B cell (primary cell): ENCODE measurements at regions not wholly inside any gene's neighbourhood (a gene's known extent, or its start where the extent isn't known, plus 50 kb on each side); places are given as distances from the start of the nearest gene placed in this dataset.

Experiments used
- CTCF ChIP-seq: fragments of 200-600 bp; IDR thresholded peaks from one replicate; pipeline ENCODE4 v1.8.0; 2022; ENCODE audit warnings: antibody characterized with exemption, mild to moderate bottlenecking
- EZH2 ChIP-seq: IDR thresholded peaks from 2 replicates; pipeline ENCODE4 v1.6.1; 2012; ENCODE audit warnings: borderline replicate concordance, low read depth, mild to moderate bottlenecking, moderate library complexity, low read length; ENCODE audit not compliant: insufficient read depth, poor library complexity, severe bottlenecking

GRCh38 chr6:14832427-14832826 is 413.4 kb upstream of the JARID2 start:
- no peak for TF ChIP-seq CTCF
- no peak for TF ChIP-seq EZH2
